ENCODE measurements at regions not wholly inside any gene's neighbourhood (a gene's known extent, or its start where the extent isn't known, plus 50 kb on each side); places are given as distances from the start of the nearest gene placed in this dataset.

DNA sequence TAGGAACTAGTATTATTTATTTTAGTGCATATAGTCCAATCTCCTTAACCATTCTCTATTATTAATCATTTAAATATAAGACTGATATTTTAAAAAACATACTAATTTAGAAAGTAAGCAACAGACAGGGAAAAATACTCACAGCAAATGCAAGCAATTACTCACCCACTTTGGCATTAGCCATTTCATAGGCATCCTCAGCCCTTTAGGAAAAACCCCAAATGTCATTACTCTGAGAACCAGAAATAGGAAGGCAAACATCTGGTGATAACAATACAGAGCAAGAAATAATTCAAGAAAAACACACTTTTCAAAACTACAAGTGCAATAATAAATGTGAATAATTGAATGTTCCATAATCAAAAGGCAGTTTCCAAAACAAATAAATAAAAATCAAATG, 545.1 kb downstream of the PLPP3 start:
- CTCF ChIA-PET = no interaction called here
- no peak for TF ChIP-seq CTCF (IDR thresholded peaks at IDR 0.05; ENCODE audit: insufficient read depth, low read length, missing control alignments)
- POLR2A ChIA-PET = no interaction called here
- DNase-seq (ENCODE audit: low read depth, low spot score) = peak; percentile 10
- no peak overlapping the region for H3K4me3 ChIP-seq (ENCODE audit: low read depth, low read length)

DNA sequence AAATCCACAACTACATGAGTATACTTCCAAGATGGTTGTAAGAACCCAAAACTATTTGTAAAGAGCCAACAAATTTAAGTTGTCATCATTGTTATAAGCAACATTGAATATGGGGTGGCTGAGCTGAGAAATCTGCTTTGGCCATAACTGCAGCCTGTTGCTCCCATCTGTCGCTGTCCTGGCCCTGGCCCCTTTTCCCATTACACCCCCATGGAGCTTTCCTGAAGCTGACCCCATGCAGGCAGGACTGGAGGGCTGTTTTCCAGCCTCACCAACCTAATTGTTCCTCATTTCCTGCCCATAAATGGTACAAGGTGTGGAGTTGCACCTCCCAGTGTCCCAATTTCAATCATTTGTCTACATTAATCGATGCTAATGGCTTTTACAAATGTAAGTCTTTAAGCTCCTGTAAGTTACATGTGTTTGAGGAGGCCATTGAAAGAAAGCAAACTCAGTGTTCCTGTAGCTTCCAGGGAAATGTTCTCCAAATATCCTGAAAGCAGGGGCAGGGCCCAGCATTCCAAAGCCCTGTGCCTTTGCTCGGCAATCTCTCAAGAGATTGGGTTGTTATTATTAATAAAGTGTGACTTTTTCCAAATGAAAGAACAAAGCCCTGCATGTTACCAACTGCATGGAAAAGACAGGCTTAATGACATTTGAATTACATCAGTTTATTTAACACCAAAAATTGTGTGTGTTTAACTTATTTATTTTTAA, 545.9 kb downstream of the PLPP3 start:
- TF ChIP-seq CTCF (IDR thresholded peaks at IDR 0.05; ENCODE audit: insufficient read depth, low read length, missing control alignments) = no peak
- no peak for DNase-seq (ENCODE audit: low read depth, low spot score)
- no peak overlapping the region for H3K4me3 ChIP-seq (ENCODE audit: low read depth, low read length)
- ChIA-PET POLR2A (no interaction called here), CTCF (no interaction called here)

DNA sequence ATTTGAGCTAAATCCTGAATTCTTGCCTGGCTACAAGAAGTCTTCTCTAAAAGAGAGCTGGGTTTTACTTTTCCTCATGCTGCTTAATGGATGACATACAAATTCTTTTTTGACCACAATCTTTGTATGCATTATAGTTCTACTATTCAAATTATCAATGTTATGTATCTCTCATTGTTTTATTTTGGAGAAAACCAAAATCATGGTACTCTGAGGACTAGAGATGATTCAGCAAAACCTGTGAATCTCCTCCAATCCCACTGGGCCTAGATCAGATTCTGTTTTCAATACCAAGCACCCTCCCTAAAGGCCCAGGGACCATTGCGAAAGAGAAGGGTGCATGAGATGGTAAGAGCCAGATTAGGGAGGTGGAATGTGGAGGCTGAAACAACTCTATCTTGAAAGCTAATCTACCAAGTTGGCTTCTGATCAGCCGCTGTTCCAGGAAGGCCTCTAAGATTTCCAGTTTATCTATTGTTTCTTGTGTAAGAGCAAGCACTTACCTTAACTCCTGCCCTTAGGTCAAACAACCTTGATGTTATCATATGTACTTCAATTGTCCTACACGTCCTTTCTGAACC, 547.2 kb downstream of the PLPP3 start:
- DNase-seq (ENCODE audit: low read depth, low spot score) = no peak
- CTCF ChIA-PET = no interaction called here
- POLR2A ChIA-PET = no interaction called here
- no peak for TF ChIP-seq CTCF (IDR thresholded peaks at IDR 0.05; ENCODE audit: insufficient read depth, low read length, missing control alignments)
- no peak overlapping the region for H3K4me3 ChIP-seq (ENCODE audit: low read depth, low read length)

GRCh38 chr1:56031001-56031400, 548.4 kb downstream of the PLPP3 start:
- ChIA-PET POLR2A (no interaction called here), CTCF (no interaction called here)
- DNase-seq (ENCODE audit: low read depth, low spot score) = no peak
- H3K4me3 ChIP-seq (ENCODE audit: low read depth, low read length) = no peak overlapping the region
- TF ChIP-seq CTCF (IDR thresholded peaks at IDR 0.05; ENCODE audit: insufficient read depth, low read length, missing control alignments) = no peak

DNA sequence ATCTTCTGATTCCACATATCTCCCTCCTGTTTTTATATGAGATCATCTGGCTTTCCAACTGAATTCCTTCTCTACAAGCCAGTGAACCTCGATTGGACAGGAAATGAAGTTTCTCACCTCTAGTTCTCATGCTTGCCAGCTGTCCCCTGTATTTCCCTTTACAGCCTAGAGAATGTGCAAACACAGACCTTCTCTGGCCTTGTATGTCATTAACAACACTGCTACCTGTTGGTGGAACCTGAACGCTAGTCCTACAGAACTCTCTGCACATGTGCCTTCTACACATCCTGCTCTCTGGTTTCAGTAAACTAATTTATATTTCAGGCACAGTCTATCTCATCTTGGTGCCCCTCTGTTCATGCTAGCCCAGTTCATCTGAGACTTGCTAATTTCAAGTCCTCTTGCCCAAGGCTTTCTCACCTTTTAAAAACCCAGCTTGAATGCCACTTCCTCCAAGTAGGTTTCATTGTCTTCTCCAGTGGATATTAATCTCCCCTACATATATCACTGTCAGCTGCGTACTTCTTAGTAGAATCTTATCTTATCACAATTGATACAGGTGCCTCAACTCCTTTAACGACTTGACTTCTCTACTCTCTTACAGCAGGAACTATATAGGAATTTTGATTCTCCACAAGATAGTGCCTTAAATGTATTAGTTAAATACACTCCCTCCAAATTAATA, 549.9 kb downstream of the PLPP3 start:
- CTCF ChIA-PET = no interaction called here
- no peak for TF ChIP-seq CTCF (IDR thresholded peaks at IDR 0.05; ENCODE audit: insufficient read depth, low read length, missing control alignments)
- POLR2A ChIA-PET = interaction anchor here (0.6 kb wide), 1 partner anchor 345 kb away, joined by 3 read pairs; no protein-coding TSS in a partner anchor
- no peak overlapping the region for H3K4me3 ChIP-seq (ENCODE audit: low read depth, low read length)
- no peak for DNase-seq (ENCODE audit: low read depth, low spot score)

GRCh38 chr1:56028911-56029310, 550.5 kb downstream of the PLPP3 start:
- ChIA-PET CTCF (no interaction called here), POLR2A (no interaction called here)
- H3K4me3 ChIP-seq (ENCODE audit: low read depth, low read length) = no peak overlapping the region
- no peak for DNase-seq (ENCODE audit: low read depth, low spot score)
- no peak for TF ChIP-seq CTCF (IDR thresholded peaks at IDR 0.05; ENCODE audit: insufficient read depth, low read length, missing control alignments)

All from AG04449 (cell line).